HUES64 (cell line): ENCODE measurements at regions not wholly inside any gene's neighbourhood (a gene's known extent, or its start where the extent isn't known, plus 50 kb on each side); places are given as distances from the start of the nearest gene placed in this dataset.

Experiments used
- H3K27ac ChIP-seq: 2 replicates; pipeline ENCODE4 v1.7.0; 2013; ENCODE audit warnings: low read depth, low read length, inconsistent platforms
- H3K27me3 ChIP-seq: 2 replicates; pipeline ENCODE4 v1.6.1; 2013; ENCODE audit warnings: mild to moderate bottlenecking, low read length; ENCODE audit not compliant: insufficient read depth
- H3K36me3 ChIP-seq: 2 replicates; pipeline ENCODE4 v1.6.1; 2013; ENCODE audit warnings: mild to moderate bottlenecking, low read length; ENCODE audit not compliant: insufficient read depth
- H3K4me1 ChIP-seq: 2 replicates; pipeline ENCODE4 v1.6.1; 2013; ENCODE audit warnings: mild to moderate bottlenecking, low read length, moderate library complexity; ENCODE audit not compliant: insufficient read depth
- H3K4me3 ChIP-seq: 2 replicates; pipeline ENCODE4 v1.5.1; 2013; ENCODE audit warnings: mild to moderate bottlenecking, low read length, moderate library complexity
- H3K9ac ChIP-seq: 2 replicates; pipeline ENCODE4 v1.6.1; 2013; ENCODE audit warnings: mild to moderate bottlenecking, low read depth, low read length
- H3K9me3 ChIP-seq: 2 replicates; pipeline ENCODE4 v1.6.1; 2013; ENCODE audit warnings: low read depth, low read length; ENCODE audit not compliant: insufficient read depth
- WGBS: fragments of 150-250, 120-280 bp; methylation state at CpG from one replicate; pipeline ENCODE4 v1.1.7; 2013; ENCODE audit warnings: missing lambda C conversion rate; 5-methylcytosine and 5-hydroxymethylcytosine counted together

- Histone ChIP-seq H3K4me3 (no peak overlapping the region), H3K36me3 (no peaks in the 10 kb centered on the region), H3K9ac (no peak overlapping the region), H3K27ac (no peak overlapping the region), H3K4me1 (no peaks in the 10 kb centered on the region), H3K27me3 (no peaks in the 10 kb centered on the region), H3K9me3 (no peaks in the 10 kb centered on the region)
These were observed 293.8 kb downstream of the GRIN2B start for GRCh38 chr12:13687633-13688032.

- Histone ChIP-seq H3K27ac (no peak overlapping the region), H3K36me3 (no peaks in the 10 kb centered on the region), H3K9ac (no peak overlapping the region), H3K4me3 (no peak overlapping the region), H3K9me3 (no peaks in the 10 kb centered on the region), H3K4me1 (no peaks in the 10 kb centered on the region), H3K27me3 (no peaks in the 10 kb centered on the region)
- 74% methylated on average over 1 of the region's 1 CpG for WGBS
These were observed 295.1 kb downstream of the GRIN2B start for GRCh38 chr12:13686260-13686659.

GRCh38 chr12:13680916-13681315 is 300.5 kb downstream of the GRIN2B start:
- WGBS, result 95% methylated on average over 3 of the region's 4 CpGs
- Histone ChIP-seq H3K9me3 (no peaks in the 10 kb centered on the region), H3K27me3 (no peaks in the 10 kb centered on the region), H3K9ac (no peak overlapping the region), H3K4me1 (no peaks in the 10 kb centered on the region), H3K27ac (no peak overlapping the region), H3K4me3 (no peak overlapping the region), H3K36me3 (no peaks in the 10 kb centered on the region)

- no peaks in the 10 kb centered on the region for H3K36me3 ChIP-seq
- 74% methylated on average over 1 of the region's 1 CpG for whole genome bisulfite sequencing
- H3K9me3 ChIP-seq, result no peaks in the 10 kb centered on the region
- H3K9ac ChIP-seq, result no peak overlapping the region
- no peak overlapping the region for H3K27ac ChIP-seq
- no peaks in the 10 kb centered on the region for H3K4me1 ChIP-seq
- no peak overlapping the region for H3K4me3 ChIP-seq
- no peaks in the 10 kb centered on the region for H3K27me3 ChIP-seq
These were observed 304.5 kb downstream of the GRIN2B start for GRCh38 chr12:13676880-13677279.

GRCh38 chr12:13670285-13670866 is 311.0 kb downstream of the GRIN2B start:
- no peaks in the 10 kb centered on the region for H3K9me3 ChIP-seq
- WGBS, result 95% methylated on average over 1 of the region's 1 CpG
- H3K4me3 ChIP-seq, result no peak overlapping the region
- H3K27ac ChIP-seq, result no peak overlapping the region
- no peaks in the 10 kb centered on the region for H3K27me3 ChIP-seq
- H3K4me1 ChIP-seq, result no peaks in the 10 kb centered on the region
- H3K9ac ChIP-seq, result no peak overlapping the region
- no peaks in the 10 kb centered on the region for H3K36me3 ChIP-seq

GRCh38 chr12:13668880-13669279 is 312.5 kb downstream of the GRIN2B start:
- no peaks in the 10 kb centered on the region for H3K27me3 ChIP-seq
- no peak overlapping the region for H3K9ac ChIP-seq
- no peaks in the 10 kb centered on the region for H3K4me1 ChIP-seq
- WGBS, result 92% methylated on average over 3 of the region's 3 CpGs
- no peak overlapping the region for H3K27ac ChIP-seq
- no peaks in the 10 kb centered on the region for H3K36me3 ChIP-seq
- no peak overlapping the region for H3K4me3 ChIP-seq
- H3K9me3 ChIP-seq, result no peaks in the 10 kb centered on the region

GRCh38 chr12:13666806-13667205 is 314.6 kb downstream of the GRIN2B start:
- H3K9me3 ChIP-seq, result no peaks in the 10 kb centered on the region
- H3K4me1 ChIP-seq, result no peaks in the 10 kb centered on the region
- WGBS, result 86% methylated on average over 2 of the region's 2 CpGs
- H3K4me3 ChIP-seq, result no peak overlapping the region
- H3K27me3 ChIP-seq, result no peaks in the 10 kb centered on the region
- no peaks in the 10 kb centered on the region for H3K36me3 ChIP-seq
- no peak overlapping the region for H3K27ac ChIP-seq
- no peak overlapping the region for H3K9ac ChIP-seq

- no peaks in the 10 kb centered on the region for H3K4me1 ChIP-seq
- no peak overlapping the region for H3K4me3 ChIP-seq
- H3K9ac ChIP-seq, result no peak overlapping the region
- H3K36me3 ChIP-seq, result no peaks in the 10 kb centered on the region
- 47% methylated on average over 11 of the region's 11 CpGs for WGBS
- H3K27ac ChIP-seq, result no peak overlapping the region
- no peaks in the 10 kb centered on the region for H3K9me3 ChIP-seq
- H3K27me3 ChIP-seq, result no peaks in the 10 kb centered on the region
These were observed 320.2 kb downstream of the GRIN2B start for GRCh38 chr12:13661005-13661887.

- H3K4me3 ChIP-seq, result no peak overlapping the region
- WGBS, result 92% methylated on average over 1 of the region's 1 CpG
- H3K27me3 ChIP-seq, result no peaks in the 10 kb centered on the region
- H3K9ac ChIP-seq, result no peak overlapping the region
- H3K27ac ChIP-seq, result no peak overlapping the region
- no peaks in the 10 kb centered on the region for H3K4me1 ChIP-seq
- no peaks in the 10 kb centered on the region for H3K9me3 ChIP-seq
- no peaks in the 10 kb centered on the region for H3K36me3 ChIP-seq
These were observed 326.9 kb downstream of the GRIN2B start for GRCh38 chr12:13654456-13654855.

- no peak overlapping the region for H3K9ac ChIP-seq
- H3K27ac ChIP-seq, result no peak overlapping the region
- H3K4me1 ChIP-seq, result no peaks in the 10 kb centered on the region
- no peaks in the 10 kb centered on the region for H3K27me3 ChIP-seq
- H3K9me3 ChIP-seq, result no peaks in the 10 kb centered on the region
- H3K36me3 ChIP-seq, result no peaks in the 10 kb centered on the region
- no peak overlapping the region for H3K4me3 ChIP-seq
- 90% methylated on average over 1 of the region's 1 CpG for WGBS
These were observed 329.3 kb downstream of the GRIN2B start for GRCh38 chr12:13652105-13652504.

- no peak overlapping the region for H3K4me3 ChIP-seq
- no peak overlapping the region for H3K9ac ChIP-seq
- no peaks in the 10 kb centered on the region for H3K9me3 ChIP-seq
- H3K27me3 ChIP-seq, result no peaks in the 10 kb centered on the region
- no peak overlapping the region for H3K27ac ChIP-seq
- H3K36me3 ChIP-seq, result no peaks in the 10 kb centered on the region
- 90% methylated on average over 2 of the region's 2 CpGs for WGBS
- no peaks in the 10 kb centered on the region for H3K4me1 ChIP-seq
These were observed 345.7 kb downstream of the GRIN2B start for GRCh38 chr12:13635709-13636108.
